GM23338 (cell line): ENCODE measurements at regions not wholly inside any gene's neighbourhood (a gene's known extent, or its start where the extent isn't known, plus 50 kb on each side); places are given as distances from the start of the nearest gene placed in this dataset.

Experiments used
- ATAC-seq: fragments of 200-7000 bp; cut with Tn5 transposase; 3 replicates; pipeline ENCODE4 v1.9.1; 2020
- DNase-seq: peaks from one replicate; pipeline ENCODE4 v3.0.0-alpha.2; 2015; ENCODE audit warnings: low spot score
- H2AFZ ChIP-seq: fragments of 200-600 bp; sonication (generic); 2 replicates; pipeline ENCODE4 v1.8.0; 2016; ENCODE audit warnings: antibody characterized with exemption, mild to moderate bottlenecking, moderate library complexity
- H3F3A ChIP-seq: fragments of 200-600 bp; sonication (generic); replicated peaks from 2 replicates; pipeline ENCODE4 v1.8.0; 2017; ENCODE audit warnings: antibody characterized with exemption, mixed run types, low read depth
- H3K27ac ChIP-seq: fragments of 200-600 bp; sonication (generic); 2 replicates; pipeline ENCODE4 v1.6.1; 2016; ENCODE audit warnings: low read depth
- H3K27me3 ChIP-seq: fragments of 200-600 bp; sonication (generic); 2 replicates; pipeline ENCODE4 v1.8.0; 2016; ENCODE audit warnings: mild to moderate bottlenecking, mixed run types, moderate library complexity; ENCODE audit not compliant: insufficient read depth
- H3K36me3 ChIP-seq: fragments of 200-600 bp; sonication (generic); 2 replicates; pipeline ENCODE4 v1.8.0; 2016; ENCODE audit warnings: mild to moderate bottlenecking; ENCODE audit not compliant: insufficient read depth
- H3K4me1 ChIP-seq: fragments of 200-600 bp; sonication (generic); 2 replicates; pipeline ENCODE4 v1.8.0; 2016; ENCODE audit warnings: mild to moderate bottlenecking, moderate library complexity; ENCODE audit not compliant: insufficient read depth
- H3K4me2 ChIP-seq: fragments of 200-600 bp; sonication (generic); 2 replicates; pipeline ENCODE4 v1.7.1; 2017; ENCODE audit warnings: mixed run types
- H3K4me3 ChIP-seq: fragments of 200-600 bp; sonication (generic); 2 replicates; pipeline ENCODE4 v1.6.1; 2016; ENCODE audit warnings: mixed run types
- H3K79me2 ChIP-seq: fragments of 200-600 bp; sonication (generic); replicated peaks from 2 replicates; pipeline ENCODE4 v1.8.0; 2017; ENCODE audit warnings: mild to moderate bottlenecking; ENCODE audit not compliant: insufficient read depth
- H3K9me2 ChIP-seq: fragments of 200-600 bp; sonication (generic); 2 replicates; pipeline ENCODE4 v1.8.0; 2017; ENCODE audit not compliant: insufficient read depth
- H4K20me1 ChIP-seq: fragments of 200-600 bp; sonication (generic); replicated peaks from 2 replicates; pipeline ENCODE4 v1.8.0; 2017; ENCODE audit warnings: mild to moderate bottlenecking; ENCODE audit not compliant: insufficient read depth
- H3K27ac Mint-ChIP-seq: 2 replicates; pipeline ENCODE4 v1.8.0; 2020; ENCODE audit warnings: inconsistent platforms, mild to moderate bottlenecking, moderate library complexity, mixed read lengths
- H3K27me3 Mint-ChIP-seq: 3 replicates; pipeline ENCODE4 v1.8.0; 2022; ENCODE audit warnings: low read depth, mild to moderate bottlenecking, moderate library complexity, mixed read lengths, inconsistent platforms; ENCODE audit not compliant: insufficient read depth, poor library complexity
- H3K36me3 Mint-ChIP-seq: 3 replicates; pipeline ENCODE4 v1.8.0; 2021; ENCODE audit warnings: low read depth, mild to moderate bottlenecking, inconsistent platforms, moderate library complexity, mixed read lengths
- H3K4me1 Mint-ChIP-seq: 3 replicates; pipeline ENCODE4 v1.8.0; 2020; ENCODE audit warnings: mild to moderate bottlenecking, inconsistent platforms, mixed read lengths
- H3K4me3 Mint-ChIP-seq: 3 replicates; pipeline ENCODE4 v1.8.0; 2021; ENCODE audit warnings: moderate library complexity, mild to moderate bottlenecking, inconsistent platforms, mixed read lengths
- H3K9me3 Mint-ChIP-seq: 3 replicates; pipeline ENCODE4 v1.8.0; 2020; ENCODE audit warnings: moderate library complexity, mild to moderate bottlenecking, inconsistent platforms, mixed read lengths
- CREB1 ChIP-seq: fragments of 250-450 bp; sonication (Bioruptor Pico); IDR thresholded peaks from 2 replicates; pipeline ENCODE4 v1.5.0; 2020; ENCODE audit warnings: low read depth, mild to moderate bottlenecking, moderate library complexity
- ETS1 ChIP-seq: IDR thresholded peaks from 2 replicates; pipeline ENCODE4 v1.6.1; 2016; ENCODE audit warnings: antibody characterized with exemption
- EZH2 ChIP-seq: fragments of 200-600 bp; sonication (generic); IDR thresholded peaks from one replicate; pipeline ENCODE4 v1.8.0; 2017; ENCODE audit warnings: antibody characterized with exemption, mild to moderate bottlenecking, low read depth; ENCODE audit not compliant: unreplicated experiment
- EZH2phosphoT487 ChIP-seq: fragments of 200-600 bp; sonication (generic); IDR thresholded peaks from one replicate; pipeline ENCODE4 v1.8.1; 2018; ENCODE audit warnings: antibody characterized with exemption; ENCODE audit not compliant: unreplicated experiment
- NANOG ChIP-seq: IDR thresholded peaks from 2 replicates; pipeline ENCODE4 v1.6.1; 2016; ENCODE audit warnings: antibody characterized with exemption, borderline replicate concordance
- POLR2AphosphoS5 ChIP-seq: IDR thresholded peaks from 2 replicates; pipeline ENCODE4 v1.6.1; 2016; ENCODE audit warnings: antibody characterized with exemption, low read depth
- ZNF114 ChIP-seq: fragments of 250-450 bp; sonication (Bioruptor Pico); IDR thresholded peaks from 2 replicates; pipeline ENCODE4 v1.5.0; 2020; ENCODE audit warnings: mild to moderate bottlenecking, moderate library complexity
- ZNF331 ChIP-seq: fragments of 250-450 bp; sonication (Bioruptor Pico); IDR thresholded peaks from 2 replicates; pipeline ENCODE4 v1.5.0; 2020; ENCODE audit warnings: low read depth, mild to moderate bottlenecking, moderate library complexity
- TF ChIP-seq, protein P1 (sequence below), 2 experiments: fragments of 200-600 bp in 1 of 2; sonication (generic) in 1 of 2; conservative IDR thresholded peaks; 2 replicates each; pipeline versions ENCODE4 v1.5.1 to v1.6.1; 2016 to 2017; ENCODE audit warnings: antibody characterized with exemption in 2 of 2, low read depth in 2 of 2, mild to moderate bottlenecking in 2 of 2, moderate library complexity in 1 of 2
- TF ChIP-seq, protein P2 (sequence below): fragments of 250-450 bp; sonication (Bioruptor Pico); IDR thresholded peaks from 2 replicates; pipeline ENCODE4 v1.5.0; 2020; ENCODE audit warnings: mild to moderate bottlenecking, moderate library complexity

GRCh38 chr6:33882154-33882553 lies 78.4 kb upstream of the MLN start (continued):
- TF ChIP-seq CREB1 (CRISPR knock-in tag) (no peak), NANOG (no peak), ZNF114 (CRISPR knock-in tag) (no peak)

- H3K79me2 ChIP-seq = no peaks in the 10 kb centered on the region
- no peaks in the 10 kb centered on the region for H4K20me1 ChIP-seq
- no peaks in the 10 kb centered on the region for H3F3A ChIP-seq
- H3K4me1 Mint-ChIP-seq = peaks cover 24% of the 10 kb centered on the region
- 0 out of 2 replicates have a peak, but pooled peaks cover 5% of the 10 kb centered on the region for H3K9me2 ChIP-seq
- no peak overlapping the region for H3K27ac ChIP-seq
- no peak for TF ChIP-seq CREB1 (CRISPR knock-in tag)
- TF ChIP-seq POLR2AphosphoS5 = no peak
- TF ChIP-seq ETS1 = no peak
- TF ChIP-seq ZNF114 (CRISPR knock-in tag) = no peak
- TF ChIP-seq EZH2phosphoT487 = no peak
- TF ChIP-seq, protein P1, sequence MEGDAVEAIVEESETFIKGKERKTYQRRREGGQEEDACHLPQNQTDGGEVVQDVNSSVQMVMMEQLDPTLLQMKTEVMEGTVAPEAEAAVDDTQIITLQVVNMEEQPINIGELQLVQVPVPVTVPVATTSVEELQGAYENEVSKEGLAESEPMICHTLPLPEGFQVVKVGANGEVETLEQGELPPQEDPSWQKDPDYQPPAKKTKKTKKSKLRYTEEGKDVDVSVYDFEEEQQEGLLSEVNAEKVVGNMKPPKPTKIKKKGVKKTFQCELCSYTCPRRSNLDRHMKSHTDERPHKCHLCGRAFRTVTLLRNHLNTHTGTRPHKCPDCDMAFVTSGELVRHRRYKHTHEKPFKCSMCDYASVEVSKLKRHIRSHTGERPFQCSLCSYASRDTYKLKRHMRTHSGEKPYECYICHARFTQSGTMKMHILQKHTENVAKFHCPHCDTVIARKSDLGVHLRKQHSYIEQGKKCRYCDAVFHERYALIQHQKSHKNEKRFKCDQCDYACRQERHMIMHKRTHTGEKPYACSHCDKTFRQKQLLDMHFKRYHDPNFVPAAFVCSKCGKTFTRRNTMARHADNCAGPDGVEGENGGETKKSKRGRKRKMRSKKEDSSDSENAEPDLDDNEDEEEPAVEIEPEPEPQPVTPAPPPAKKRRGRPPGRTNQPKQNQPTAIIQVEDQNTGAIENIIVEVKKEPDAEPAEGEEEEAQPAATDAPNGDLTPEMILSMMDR (conservative IDR thresholded peaks at IDR 0.05; ENCODE audit: low read depth in 2 of 2) = no peak
- TF ChIP-seq ZNF331 = no peak
- TF ChIP-seq NANOG = no peak
- TF ChIP-seq EZH2 = no peak
- no peak overlapping the region for H3K4me3 ChIP-seq
- ATAC-seq = no peak
- H3K36me3 ChIP-seq = no peaks in the 10 kb centered on the region
- no peak overlapping the region for H3K4me3 Mint-ChIP-seq
- H3K4me2 ChIP-seq = no peak overlapping the region
- H3K27me3 Mint-ChIP-seq = peaks cover 2% of the 10 kb centered on the region
- H3K4me1 ChIP-seq = peaks cover 14% of the 10 kb centered on the region; the same call in 1 of the 2 replicates
- H3K27me3 ChIP-seq = no peaks in the 10 kb centered on the region
- peak overlapping the region; percentile 45; the same call in 1 of the 2 replicates for H2AFZ ChIP-seq
- no peak overlapping the region for H3K27ac Mint-ChIP-seq
- DNase-seq = no peak
- H3K36me3 Mint-ChIP-seq = no peaks in the 10 kb centered on the region
- H3K9me3 Mint-ChIP-seq = no peaks in the 10 kb centered on the region
These were observed 77.0 kb upstream of the MLN start for GRCh38 chr6:33880766-33881165.

DNA sequence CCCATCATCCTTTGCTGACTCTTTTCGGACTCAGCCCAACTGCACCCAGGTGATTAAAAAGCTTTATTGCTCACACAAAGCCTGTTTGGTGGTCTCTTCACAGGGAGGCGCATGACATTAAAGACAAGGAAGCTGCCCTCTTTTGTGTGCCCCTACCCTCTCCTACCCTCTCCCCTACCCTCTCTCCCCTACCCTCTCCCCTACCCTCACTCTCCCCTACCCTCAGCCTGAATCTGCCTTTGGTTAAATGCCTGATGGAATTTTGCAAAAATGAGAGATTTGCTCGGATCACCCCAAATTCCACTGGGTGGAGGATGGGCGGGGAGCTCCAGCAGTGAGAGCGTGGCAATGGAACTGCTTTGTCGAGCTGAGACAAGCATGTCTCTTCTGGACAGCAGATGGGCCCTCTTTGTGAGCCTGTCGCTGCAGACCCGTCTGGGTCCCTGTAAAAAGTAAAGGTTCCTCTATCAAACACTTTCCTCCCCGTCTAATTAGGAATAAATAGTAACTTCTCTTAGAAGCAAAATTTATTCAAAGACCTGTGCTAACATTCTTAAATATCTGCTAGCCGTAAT lies 76.4 kb upstream of the MLN start:
- Mint-ChIP-seq H3K27me3 (peaks cover 2% of the 10 kb centered on the region), H3K9me3 (no peaks in the 10 kb centered on the region), H3K4me1 (peaks cover 24% of the 10 kb centered on the region), H3K4me3 (no peak overlapping the region), H3K27ac (0 out of 2 replicates have a peak overlapping the region, but pooled peaks have one; percentile 2), H3K36me3 (no peaks in the 10 kb centered on the region)
- H3K79me2 ChIP-seq = no peaks in the 10 kb centered on the region
- 0 out of 2 replicates have a peak, but pooled peaks cover 5% of the 10 kb centered on the region for H3K9me2 ChIP-seq
- peak overlapping the region; percentile 45; the same call in 1 of the 2 replicates for H2AFZ ChIP-seq
- no peak overlapping the region for H3K4me3 ChIP-seq
- DNase-seq (peak; percentile 19), ATAC-seq (peak; percentile 75)
- no peaks in the 10 kb centered on the region for H3K27me3 ChIP-seq
- H4K20me1 ChIP-seq = no peaks in the 10 kb centered on the region
- H3K36me3 ChIP-seq = no peaks in the 10 kb centered on the region
- H3K4me2 ChIP-seq = no peak overlapping the region
- peaks cover 14% of the 10 kb centered on the region; the same call in 1 of the 2 replicates for H3K4me1 ChIP-seq
- H3K27ac ChIP-seq = no peak overlapping the region
- H3F3A ChIP-seq = no peaks in the 10 kb centered on the region
- TF ChIP-seq, protein P2, sequence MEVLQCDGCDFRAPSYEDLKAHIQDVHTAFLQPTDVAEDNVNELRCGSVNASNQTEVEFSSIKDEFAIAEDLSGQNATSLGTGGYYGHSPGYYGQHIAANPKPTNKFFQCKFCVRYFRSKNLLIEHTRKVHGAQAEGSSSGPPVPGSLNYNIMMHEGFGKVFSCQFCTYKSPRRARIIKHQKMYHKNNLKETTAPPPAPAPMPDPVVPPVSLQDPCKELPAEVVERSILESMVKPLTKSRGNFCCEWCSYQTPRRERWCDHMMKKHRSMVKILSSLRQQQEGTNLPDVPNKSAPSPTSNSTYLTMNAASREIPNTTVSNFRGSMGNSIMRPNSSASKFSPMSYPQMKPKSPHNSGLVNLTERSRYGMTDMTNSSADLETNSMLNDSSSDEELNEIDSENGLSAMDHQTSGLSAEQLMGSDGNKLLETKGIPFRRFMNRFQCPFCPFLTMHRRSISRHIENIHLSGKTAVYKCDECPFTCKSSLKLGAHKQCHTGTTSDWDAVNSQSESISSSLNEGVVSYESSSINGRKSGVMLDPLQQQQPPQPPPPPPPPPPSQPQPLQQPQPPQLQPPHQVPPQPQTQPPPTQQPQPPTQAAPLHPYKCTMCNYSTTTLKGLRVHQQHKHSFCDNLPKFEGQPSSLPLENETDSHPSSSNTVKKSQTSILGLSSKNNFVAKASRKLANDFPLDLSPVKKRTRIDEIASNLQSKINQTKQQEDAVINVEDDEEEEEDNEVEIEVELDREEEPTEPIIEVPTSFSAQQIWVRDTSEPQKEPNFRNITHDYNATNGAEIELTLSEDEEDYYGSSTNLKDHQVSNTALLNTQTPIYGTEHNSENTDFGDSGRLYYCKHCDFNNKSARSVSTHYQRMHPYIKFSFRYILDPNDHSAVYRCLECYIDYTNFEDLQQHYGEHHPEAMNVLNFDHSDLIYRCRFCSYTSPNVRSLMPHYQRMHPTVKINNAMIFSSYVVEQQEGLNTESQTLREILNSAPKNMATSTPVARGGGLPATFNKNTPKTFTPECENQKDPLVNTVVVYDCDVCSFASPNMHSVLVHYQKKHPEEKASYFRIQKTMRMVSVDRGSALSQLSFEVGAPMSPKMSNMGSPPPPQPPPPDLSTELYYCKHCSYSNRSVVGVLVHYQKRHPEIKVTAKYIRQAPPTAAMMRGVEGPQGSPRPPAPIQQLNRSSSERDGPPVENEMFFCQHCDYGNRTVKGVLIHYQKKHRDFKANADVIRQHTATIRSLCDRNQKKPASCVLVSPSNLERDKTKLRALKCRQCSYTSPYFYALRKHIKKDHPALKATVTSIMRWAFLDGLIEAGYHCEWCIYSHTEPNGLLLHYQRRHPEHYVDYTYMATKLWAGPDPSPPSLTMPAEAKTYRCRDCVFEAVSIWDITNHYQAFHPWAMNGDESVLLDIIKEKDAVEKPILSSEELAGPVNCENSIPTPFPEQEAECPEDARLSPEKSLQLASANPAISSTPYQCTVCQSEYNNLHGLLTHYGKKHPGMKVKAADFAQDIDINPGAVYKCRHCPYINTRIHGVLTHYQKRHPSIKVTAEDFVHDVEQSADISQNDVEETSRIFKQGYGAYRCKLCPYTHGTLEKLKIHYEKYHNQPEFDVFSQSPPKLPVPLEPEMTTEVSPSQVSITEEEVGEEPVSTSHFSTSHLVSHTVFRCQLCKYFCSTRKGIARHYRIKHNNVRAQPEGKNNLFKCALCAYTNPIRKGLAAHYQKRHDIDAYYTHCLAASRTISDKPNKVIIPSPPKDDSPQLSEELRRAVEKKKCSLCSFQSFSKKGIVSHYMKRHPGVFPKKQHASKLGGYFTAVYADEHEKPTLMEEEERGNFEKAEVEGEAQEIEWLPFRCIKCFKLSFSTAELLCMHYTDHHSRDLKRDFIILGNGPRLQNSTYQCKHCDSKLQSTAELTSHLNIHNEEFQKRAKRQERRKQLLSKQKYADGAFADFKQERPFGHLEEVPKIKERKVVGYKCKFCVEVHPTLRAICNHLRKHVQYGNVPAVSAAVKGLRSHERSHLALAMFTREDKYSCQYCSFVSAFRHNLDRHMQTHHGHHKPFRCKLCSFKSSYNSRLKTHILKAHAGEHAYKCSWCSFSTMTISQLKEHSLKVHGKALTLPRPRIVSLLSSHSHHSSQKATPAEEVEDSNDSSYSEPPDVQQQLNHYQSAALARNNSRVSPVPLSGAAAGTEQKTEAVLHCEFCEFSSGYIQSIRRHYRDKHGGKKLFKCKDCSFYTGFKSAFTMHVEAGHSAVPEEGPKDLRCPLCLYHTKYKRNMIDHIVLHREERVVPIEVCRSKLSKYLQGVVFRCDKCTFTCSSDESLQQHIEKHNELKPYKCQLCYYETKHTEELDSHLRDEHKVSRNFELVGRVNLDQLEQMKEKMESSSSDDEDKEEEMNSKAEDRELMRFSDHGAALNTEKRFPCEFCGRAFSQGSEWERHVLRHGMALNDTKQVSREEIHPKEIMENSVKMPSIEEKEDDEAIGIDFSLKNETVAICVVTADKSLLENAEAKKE (CRISPR knock-in tag) = no peak
- TF ChIP-seq POLR2AphosphoS5 (no peak), EZH2 (no peak)
